ENCODE measurements at regions not wholly inside any gene's neighbourhood (a gene's known extent, or its start where the extent isn't known, plus 50 kb on each side); places are given as distances from the start of the nearest gene placed in this dataset.

GRCh38 chr1:30241681-30242080 is 481.7 kb downstream of the MATN1 start:
- ChIA-PET POLR2A (no interaction called here), CTCF (no interaction called here)
- H3K9me3 ChIP-seq: no peaks in the 10 kb centered on the region
- H3K4me1 ChIP-seq: no peaks in the 10 kb centered on the region
- intact Hi-C loops (cut with micrococcal nuclease; ENCODE audit: unreplicated experiment): no loop called here
- H3K36me3 Mint-ChIP-seq (ENCODE audit: insufficient read depth, unreplicated experiment): no peaks in the 10 kb centered on the region
- no peaks in the 10 kb centered on the region for H3K36me3 ChIP-seq (ENCODE audit: control insufficient read depth, insufficient read depth, low read length)
- TF ChIP-seq, protein P1, sequence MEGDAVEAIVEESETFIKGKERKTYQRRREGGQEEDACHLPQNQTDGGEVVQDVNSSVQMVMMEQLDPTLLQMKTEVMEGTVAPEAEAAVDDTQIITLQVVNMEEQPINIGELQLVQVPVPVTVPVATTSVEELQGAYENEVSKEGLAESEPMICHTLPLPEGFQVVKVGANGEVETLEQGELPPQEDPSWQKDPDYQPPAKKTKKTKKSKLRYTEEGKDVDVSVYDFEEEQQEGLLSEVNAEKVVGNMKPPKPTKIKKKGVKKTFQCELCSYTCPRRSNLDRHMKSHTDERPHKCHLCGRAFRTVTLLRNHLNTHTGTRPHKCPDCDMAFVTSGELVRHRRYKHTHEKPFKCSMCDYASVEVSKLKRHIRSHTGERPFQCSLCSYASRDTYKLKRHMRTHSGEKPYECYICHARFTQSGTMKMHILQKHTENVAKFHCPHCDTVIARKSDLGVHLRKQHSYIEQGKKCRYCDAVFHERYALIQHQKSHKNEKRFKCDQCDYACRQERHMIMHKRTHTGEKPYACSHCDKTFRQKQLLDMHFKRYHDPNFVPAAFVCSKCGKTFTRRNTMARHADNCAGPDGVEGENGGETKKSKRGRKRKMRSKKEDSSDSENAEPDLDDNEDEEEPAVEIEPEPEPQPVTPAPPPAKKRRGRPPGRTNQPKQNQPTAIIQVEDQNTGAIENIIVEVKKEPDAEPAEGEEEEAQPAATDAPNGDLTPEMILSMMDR (IDR thresholded peaks at IDR 0.05; ENCODE audit: insufficient read depth in 1 of 2, low read depth in 1 of 2, low read length in 1 of 2, severe bottlenecking in 1 of 2, unreplicated experiment in 1 of 2): no peak
- no peaks in the 10 kb centered on the region for H3K9me3 Mint-ChIP-seq (ENCODE audit: unreplicated experiment)
- H3K27me3 ChIP-seq (replicated peaks; ENCODE audit: control insufficient read depth, insufficient read depth, low read length): no peaks in the 10 kb centered on the region
- H3K4me1 Mint-ChIP-seq (ENCODE audit: low read depth, unreplicated experiment): no peaks in the 10 kb centered on the region
- H3K4me3 Mint-ChIP-seq (ENCODE audit: unreplicated experiment): no peak overlapping the region
- DNase-seq: no peak
- H3K4me3 ChIP-seq (ENCODE audit: low read depth, low read length): no peak overlapping the region
- no peak overlapping the region for H3K27ac Mint-ChIP-seq (ENCODE audit: unreplicated experiment)
- peaks cover 21% of the 10 kb centered on the region for H3K27me3 Mint-ChIP-seq (ENCODE audit: insufficient read depth, unreplicated experiment)
- BruUV-seq (replicated peaks): no TSS peak

GRCh38 chr1:30234091-30234490 is 489.3 kb downstream of the MATN1 start:
- ChIA-PET CTCF (no interaction called here), POLR2A (no interaction called here)
- H3K4me3 Mint-ChIP-seq (ENCODE audit: unreplicated experiment): no peak overlapping the region
- no peak overlapping the region for H3K4me3 ChIP-seq (ENCODE audit: low read depth, low read length)
- no peak for DNase-seq
- TF ChIP-seq, protein P1 (IDR thresholded peaks at IDR 0.05; ENCODE audit: insufficient read depth in 1 of 2, low read depth in 1 of 2, low read length in 1 of 2, severe bottlenecking in 1 of 2, unreplicated experiment in 1 of 2): no peak
- no peaks in the 10 kb centered on the region for H3K27me3 ChIP-seq (replicated peaks; ENCODE audit: control insufficient read depth, insufficient read depth, low read length)
- intact Hi-C loops (cut with micrococcal nuclease; ENCODE audit: unreplicated experiment): no loop called here
- no peaks in the 10 kb centered on the region for H3K4me1 ChIP-seq
- no peaks in the 10 kb centered on the region for H3K9me3 Mint-ChIP-seq (ENCODE audit: unreplicated experiment)
- H3K36me3 ChIP-seq (ENCODE audit: control insufficient read depth, insufficient read depth, low read length): no peaks in the 10 kb centered on the region
- no peaks in the 10 kb centered on the region for H3K36me3 Mint-ChIP-seq (ENCODE audit: insufficient read depth, unreplicated experiment)
- H3K27me3 Mint-ChIP-seq (ENCODE audit: insufficient read depth, unreplicated experiment): peaks cover 4% of the 10 kb centered on the region
- no TSS peak for BruUV-seq (replicated peaks)
- H3K4me1 Mint-ChIP-seq (ENCODE audit: low read depth, unreplicated experiment): no peaks in the 10 kb centered on the region
- H3K9me3 ChIP-seq: no peaks in the 10 kb centered on the region
- H3K27ac Mint-ChIP-seq (ENCODE audit: unreplicated experiment): no peak overlapping the region

- no peaks in the 10 kb centered on the region for H3K4me1 ChIP-seq
- intact Hi-C loops (cut with micrococcal nuclease; ENCODE audit: unreplicated experiment): no loop called here
- Mint-ChIP-seq H3K27me3 (ENCODE audit: insufficient read depth, unreplicated experiment) (no peaks in the 10 kb centered on the region), H3K27ac (ENCODE audit: unreplicated experiment) (no peak overlapping the region), H3K9me3 (ENCODE audit: unreplicated experiment) (no peaks in the 10 kb centered on the region), H3K4me1 (ENCODE audit: low read depth, unreplicated experiment) (no peaks in the 10 kb centered on the region), H3K4me3 (ENCODE audit: unreplicated experiment) (no peak overlapping the region), H3K36me3 (ENCODE audit: insufficient read depth, unreplicated experiment) (no peaks in the 10 kb centered on the region)
- BruUV-seq (replicated peaks): no TSS peak
- POLR2A ChIA-PET: no interaction called here
- no peak overlapping the region for H3K4me3 ChIP-seq (ENCODE audit: low read depth, low read length)
- H3K27me3 ChIP-seq (replicated peaks; ENCODE audit: control insufficient read depth, insufficient read depth, low read length): no peaks in the 10 kb centered on the region
- TF ChIP-seq, protein P1 (IDR thresholded peaks at IDR 0.05; ENCODE audit: insufficient read depth in 1 of 2, low read depth in 1 of 2, low read length in 1 of 2, severe bottlenecking in 1 of 2, unreplicated experiment in 1 of 2): peak; percentile 27 to 56
- CTCF ChIA-PET: no interaction called here
- peak in 1 of 2 experiments; percentile 5 for DNase-seq
- no peaks in the 10 kb centered on the region for H3K36me3 ChIP-seq (ENCODE audit: control insufficient read depth, insufficient read depth, low read length)
- H3K9me3 ChIP-seq: no peaks in the 10 kb centered on the region
Measured at GRCh38 chr1:30232288-30232899, 491.0 kb downstream of the MATN1 start.
